ENCODE measurements at regions not wholly inside any gene's neighbourhood (a gene's known extent, or its start where the extent isn't known, plus 50 kb on each side); places are given as distances from the start of the nearest gene placed in this dataset.

GRCh38 chr3:193780810-193781478 is 187.9 kb downstream of the OPA1 start:
- TF ChIP-seq CTCF (IDR thresholded peaks at IDR 0.05) (peak; percentile 63 to 80 (median 69)), POLR2A (IDR thresholded peaks at IDR 0.05) (no peak)

All from adrenal gland (tissue), 5 donors.